ENCODE measurements at regions not wholly inside any gene's neighbourhood (a gene's known extent, or its start where the extent isn't known, plus 50 kb on each side); places are given as distances from the start of the nearest gene placed in this dataset.

- TF ChIP-seq POLR2AphosphoS5 (IDR thresholded peaks at IDR 0.05) (no peak), CTCF (IDR thresholded peaks at IDR 0.05 in 8 of 11, conservative IDR thresholded peaks at IDR 0.05 in 3 of 11) (no peak)
Measured at GRCh38 chr1:112239683-112240330, 156.2 kb upstream of the CTTNBP2NL start.
